Retina (tissue), 1 donor: ENCODE measurements at regions not wholly inside any gene's neighbourhood (a gene's known extent, or its start where the extent isn't known, plus 50 kb on each side); places are given as distances from the start of the nearest gene placed in this dataset.
A peak's percentile ranks its signal among the peaks of the same experiment; 100 is the strongest.
"Not testable (repeated sequence)": the region's sequence is repeated elsewhere in the genome, so short reads cannot be mapped to it uniquely, and the experiment has no call there.

Source experiments
- DNase-seq: peaks from one replicate; pipeline ENCODE4 v3.0.0-alpha.2; 2016

- DNase-seq, result no peak
Measured at GRCh38 chr12:58314610-58315009, 373.2 kb downstream of the ATP23 start.

GRCh38 chr12:58316926-58317325 lies 375.6 kb downstream of the ATP23 start:
- DNase-seq, result no peak

GRCh38 chr12:58321414-58321813 lies 380.0 kb downstream of the ATP23 start:
- DNase-seq, result no peak

GRCh38 chr12:58323676-58324075 lies 382.3 kb downstream of the ATP23 start:
- no peak for DNase-seq

- no peak for DNase-seq
Measured at GRCh38 chr12:58325561-58325960, 384.2 kb downstream of the ATP23 start.

GRCh38 chr12:58326534-58326933 lies 385.2 kb downstream of the ATP23 start:
- no peak for DNase-seq

- DNase-seq, result not testable (repeated sequence)
Measured at GRCh38 chr12:58336581-58337242, 395.3 kb downstream of the ATP23 start.

- not testable (repeated sequence) for DNase-seq
Measured at GRCh38 chr12:58337539-58337938, 396.2 kb downstream of the ATP23 start.

- no peak for DNase-seq
Measured at GRCh38 chr12:58341791-58342190, 400.4 kb downstream of the ATP23 start.

GRCh38 chr12:58342736-58343135 lies 401.4 kb downstream of the ATP23 start:
- no peak for DNase-seq

- DNase-seq, result peak; percentile 39
Measured at GRCh38 chr12:58346032-58346632, 404.8 kb downstream of the ATP23 start.

GRCh38 chr12:58347188-58347587 lies 405.8 kb downstream of the ATP23 start:
- no peak for DNase-seq

- no peak for DNase-seq
Measured at GRCh38 chr12:58347691-58348090, 406.3 kb downstream of the ATP23 start.

- no peak for DNase-seq
Measured at GRCh38 chr12:58349161-58349560, 407.8 kb downstream of the ATP23 start.

- DNase-seq, result no peak
Measured at GRCh38 chr12:58356794-58357193, 415.4 kb downstream of the ATP23 start.

- no peak for DNase-seq
Measured at GRCh38 chr12:58357511-58357910, 416.1 kb downstream of the ATP23 start.

GRCh38 chr12:58358369-58358768 lies 417.0 kb downstream of the ATP23 start:
- DNase-seq, result no peak

GRCh38 chr12:58359084-58359483 lies 417.7 kb downstream of the ATP23 start:
- DNase-seq, result no peak

GRCh38 chr12:58361056-58361455 lies 419.7 kb downstream of the ATP23 start:
- no peak for DNase-seq

GRCh38 chr12:58363971-58364370 lies 422.6 kb downstream of the ATP23 start:
- DNase-seq, result no peak

- no peak for DNase-seq
Measured at GRCh38 chr12:58364389-58365086, 423.2 kb downstream of the ATP23 start.

- no peak for DNase-seq
Measured at GRCh38 chr12:58365087-58365390, 423.7 kb downstream of the ATP23 start.

GRCh38 chr12:58367041-58367440 lies 425.7 kb downstream of the ATP23 start:
- DNase-seq, result no peak

GRCh38 chr12:58368001-58368400 lies 426.6 kb downstream of the ATP23 start:
- DNase-seq, result peak; percentile 16
